Effector memory CD4-positive, alpha-beta T cell (primary cell): ENCODE measurements at regions not wholly inside any gene's neighbourhood (a gene's known extent, or its start where the extent isn't known, plus 50 kb on each side); places are given as distances from the start of the nearest gene placed in this dataset.

Source experiments
- DNase-seq, 3 donors: peaks; one replicate each; pipeline ENCODE4 v3.0.0-alpha.2; 2020
- H3K27ac ChIP-seq: 2 replicates; pipeline ENCODE4 v1.7.0; 2013; ENCODE audit warnings: mild to moderate bottlenecking, low read length, moderate library complexity; ENCODE audit not compliant: insufficient read depth, poor library complexity, severe bottlenecking
- H3K27me3 ChIP-seq: replicated peaks from 2 replicates; pipeline ENCODE4 v1.7.0; 2013; ENCODE audit warnings: mild to moderate bottlenecking, low read length; ENCODE audit not compliant: insufficient read depth, control insufficient read depth, poor library complexity, severe bottlenecking
- H3K36me3 ChIP-seq: 2 replicates; pipeline ENCODE4 v1.7.0; 2013; ENCODE audit warnings: mild to moderate bottlenecking, low read length, moderate library complexity; ENCODE audit not compliant: control insufficient read depth, insufficient read depth
- H3K4me1 ChIP-seq: 2 replicates; pipeline ENCODE4 v1.7.0; 2013; ENCODE audit warnings: low read length, mild to moderate bottlenecking; ENCODE audit not compliant: control insufficient read depth, insufficient read depth, poor library complexity, severe bottlenecking
- H3K4me3 ChIP-seq: 2 replicates; pipeline ENCODE4 v1.7.0; 2013; ENCODE audit warnings: low read length, low read depth, mild to moderate bottlenecking; ENCODE audit not compliant: insufficient read depth, poor library complexity, severe bottlenecking
- H3K9me3 ChIP-seq: 2 replicates; pipeline ENCODE4 v1.7.0; 2013; ENCODE audit warnings: mild to moderate bottlenecking, low read length, moderate library complexity; ENCODE audit not compliant: control insufficient read depth

DNA sequence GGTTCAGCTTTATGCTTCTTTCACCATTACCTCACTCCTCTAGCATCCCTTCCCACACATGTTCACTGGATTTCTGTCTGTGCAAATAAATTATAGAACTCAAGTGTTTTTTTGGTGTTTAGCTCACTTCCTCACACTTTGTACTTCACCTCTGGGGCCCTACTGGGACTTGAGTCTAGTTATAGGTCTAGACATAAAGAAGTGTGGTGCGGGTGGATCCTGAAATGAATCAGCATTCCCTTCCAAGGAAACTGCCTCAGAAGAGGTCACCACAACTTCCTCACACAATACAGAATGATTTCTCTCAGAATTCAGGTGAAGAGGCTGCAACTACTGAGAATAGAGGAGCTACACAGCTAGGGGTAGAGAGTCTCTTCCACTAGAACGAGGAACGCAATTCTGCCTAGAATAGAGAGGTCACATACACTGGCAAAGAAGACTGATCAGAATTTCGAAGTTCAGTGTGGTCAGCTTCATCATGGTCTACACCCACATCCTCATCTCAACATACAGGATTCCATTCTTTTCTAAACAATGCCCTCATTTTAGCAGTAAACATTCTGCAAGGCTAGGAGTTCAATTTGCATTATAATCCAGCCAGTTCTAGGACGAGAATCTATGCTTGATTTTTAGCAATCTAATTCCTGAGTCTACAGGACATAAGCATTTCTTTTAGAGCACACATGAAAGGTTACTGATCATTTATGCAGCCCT, 938.7 kb upstream of the PHF14 start:
- no peaks in the 10 kb centered on the region for H3K4me1 ChIP-seq
- no peak overlapping the region for H3K27ac ChIP-seq
- DNase-seq: no peak
- H3K27me3 ChIP-seq: no peaks in the 10 kb centered on the region
- H3K4me3 ChIP-seq: no peak overlapping the region
- H3K9me3 ChIP-seq: no peaks in the 10 kb centered on the region
- no peaks in the 10 kb centered on the region for H3K36me3 ChIP-seq

DNA sequence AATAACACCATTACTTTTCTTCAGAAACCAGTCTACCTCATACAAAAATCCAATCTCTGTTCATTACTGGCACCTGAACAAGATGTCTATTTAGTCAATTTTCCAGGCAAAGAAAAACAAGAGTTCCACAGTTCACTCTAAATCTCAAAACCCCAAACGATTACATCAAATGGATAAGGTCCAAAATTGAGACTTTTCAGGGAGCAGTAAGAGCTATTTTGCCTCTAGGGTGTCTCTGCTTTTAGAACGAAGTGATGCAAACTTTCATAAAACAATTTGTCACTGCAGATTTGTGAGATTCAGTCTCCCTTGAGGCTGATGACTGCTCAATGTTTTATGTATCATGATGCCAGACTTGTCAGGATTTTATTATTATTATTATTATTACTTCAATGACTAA, 937.0 kb upstream of the PHF14 start:
- Histone ChIP-seq H3K36me3 (no peaks in the 10 kb centered on the region), H3K27me3 (no peaks in the 10 kb centered on the region), H3K9me3 (no peaks in the 10 kb centered on the region), H3K4me3 (no peak overlapping the region), H3K4me1 (no peaks in the 10 kb centered on the region), H3K27ac (no peak overlapping the region)
- DNase-seq: no peak

DNA sequence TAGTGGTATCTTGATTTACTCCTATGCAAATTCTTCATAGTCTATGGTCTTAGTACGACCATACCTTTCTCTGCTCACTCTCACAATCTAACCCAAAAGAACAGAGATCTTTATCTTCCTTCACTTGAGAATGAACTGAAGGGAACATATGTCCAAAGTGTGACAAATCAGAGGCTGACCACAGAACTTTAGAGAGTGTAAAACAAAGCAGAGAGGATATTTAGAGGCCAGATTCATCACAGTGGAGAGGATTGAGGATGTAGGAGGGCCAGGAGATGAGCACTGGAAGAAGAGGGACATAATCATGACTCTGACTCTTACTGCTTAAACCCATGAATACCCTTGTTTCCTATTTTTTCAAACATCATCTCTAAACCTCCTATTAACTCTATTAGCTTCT, 935.3 kb upstream of the PHF14 start:
- no peaks in the 10 kb centered on the region for H3K27me3 ChIP-seq
- no peak overlapping the region for H3K27ac ChIP-seq
- H3K36me3 ChIP-seq: no peaks in the 10 kb centered on the region
- no peaks in the 10 kb centered on the region for H3K9me3 ChIP-seq
- no peak overlapping the region for H3K4me3 ChIP-seq
- DNase-seq: no peak
- H3K4me1 ChIP-seq: no peaks in the 10 kb centered on the region

DNA sequence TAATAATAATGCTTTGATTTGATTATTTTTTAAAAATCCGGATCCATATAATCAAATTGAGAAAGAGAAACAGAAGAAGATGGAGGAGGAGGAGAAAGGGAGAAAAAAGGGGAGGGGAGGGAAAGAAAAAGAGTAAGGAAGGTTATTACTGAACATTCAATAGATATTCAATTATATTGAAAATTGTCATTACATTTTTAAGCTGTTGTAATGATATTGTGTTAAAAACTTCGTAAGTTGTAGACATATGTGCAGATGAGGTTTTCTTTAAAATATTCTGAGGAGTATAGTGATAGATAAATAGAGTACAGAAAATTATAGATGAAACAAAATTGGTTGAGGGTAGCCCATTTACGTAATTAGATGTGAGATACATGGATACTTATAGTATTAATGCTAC, 933.0 kb upstream of the PHF14 start:
- no peaks in the 10 kb centered on the region for H3K4me1 ChIP-seq
- H3K4me3 ChIP-seq: no peak overlapping the region
- no peak for DNase-seq
- H3K36me3 ChIP-seq: no peaks in the 10 kb centered on the region
- H3K9me3 ChIP-seq: no peaks in the 10 kb centered on the region
- H3K27me3 ChIP-seq: no peaks in the 10 kb centered on the region
- no peak overlapping the region for H3K27ac ChIP-seq

DNA sequence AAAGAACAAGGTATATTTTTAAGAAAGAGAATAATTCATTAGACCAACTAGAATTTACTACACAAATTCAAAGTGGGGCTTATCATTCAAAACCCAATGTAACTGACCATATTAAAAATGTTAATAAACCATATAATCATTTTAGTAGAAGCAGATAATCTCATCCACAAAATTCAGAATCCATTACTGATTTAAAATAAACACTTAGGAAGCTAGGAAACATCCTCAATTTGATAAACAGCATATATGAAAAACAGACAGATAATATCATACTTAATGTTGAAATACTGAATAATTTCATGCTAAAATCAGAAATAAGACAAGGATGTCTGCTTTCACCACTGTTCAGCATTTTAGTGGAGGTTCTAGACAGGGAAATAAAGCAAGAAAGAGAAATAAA, 902.8 kb upstream of the PHF14 start:
- Histone ChIP-seq H3K27me3 (no peaks in the 10 kb centered on the region), H3K27ac (no peak overlapping the region), H3K9me3 (no peaks in the 10 kb centered on the region), H3K4me1 (no peaks in the 10 kb centered on the region), H3K4me3 (no peak overlapping the region), H3K36me3 (no peaks in the 10 kb centered on the region)
- no peak for DNase-seq

DNA sequence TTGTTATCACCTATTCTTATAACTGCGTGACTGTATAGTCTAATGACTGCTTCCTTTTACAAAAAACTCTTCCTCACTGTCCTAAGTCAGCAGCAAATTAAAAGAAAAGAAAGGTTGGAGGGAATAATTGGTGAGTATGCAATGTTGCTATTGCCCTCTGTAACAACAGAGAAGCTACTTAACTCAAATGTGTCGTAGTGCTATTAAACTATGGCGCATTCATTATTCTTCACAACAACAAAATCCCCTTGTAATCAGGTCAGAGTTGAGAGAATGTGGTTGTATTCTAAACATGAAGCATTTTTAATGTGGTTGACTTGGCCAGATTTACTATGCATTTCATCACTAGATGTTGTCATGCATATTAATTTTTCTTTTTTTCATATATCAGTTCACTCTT, 897.8 kb upstream of the PHF14 start:
- Histone ChIP-seq H3K36me3 (no peaks in the 10 kb centered on the region), H3K27me3 (no peaks in the 10 kb centered on the region), H3K27ac (no peak overlapping the region), H3K4me3 (no peak overlapping the region), H3K9me3 (no peaks in the 10 kb centered on the region), H3K4me1 (no peaks in the 10 kb centered on the region)
- DNase-seq: no peak

DNA sequence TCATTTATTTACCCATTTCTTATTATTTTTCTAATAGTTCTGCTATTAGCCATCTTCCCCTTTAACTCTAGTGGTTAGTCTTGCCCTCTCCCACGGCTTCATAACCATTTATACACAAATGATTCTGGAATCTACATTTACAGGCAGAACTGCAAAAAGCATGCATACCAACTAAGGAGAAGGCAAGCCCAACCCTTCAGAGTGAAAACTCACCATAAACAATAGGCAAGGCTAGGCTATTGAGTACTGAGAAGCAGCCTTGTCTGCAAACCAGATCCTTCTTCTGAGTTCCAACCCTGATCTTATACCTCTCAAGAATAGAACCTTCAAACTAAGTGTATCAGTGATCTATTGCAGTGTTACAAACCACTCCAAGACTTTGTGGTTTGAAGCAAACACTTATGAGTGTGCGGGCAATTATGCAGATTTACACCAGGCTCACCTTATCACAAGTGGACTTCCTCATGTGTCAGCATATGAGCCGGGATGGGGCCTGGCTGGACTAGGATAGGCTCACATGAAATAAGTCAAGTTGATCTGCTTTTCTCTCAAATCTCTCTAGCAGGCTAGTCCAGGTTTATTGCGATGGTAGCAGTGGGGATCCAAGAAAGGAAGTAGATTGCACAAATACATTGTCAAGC, 896.9 kb upstream of the PHF14 start:
- DNase-seq: no peak
- Histone ChIP-seq H3K9me3 (no peaks in the 10 kb centered on the region), H3K27me3 (no peaks in the 10 kb centered on the region), H3K27ac (no peak overlapping the region), H3K4me3 (no peak overlapping the region), H3K36me3 (no peaks in the 10 kb centered on the region), H3K4me1 (no peaks in the 10 kb centered on the region)

DNA sequence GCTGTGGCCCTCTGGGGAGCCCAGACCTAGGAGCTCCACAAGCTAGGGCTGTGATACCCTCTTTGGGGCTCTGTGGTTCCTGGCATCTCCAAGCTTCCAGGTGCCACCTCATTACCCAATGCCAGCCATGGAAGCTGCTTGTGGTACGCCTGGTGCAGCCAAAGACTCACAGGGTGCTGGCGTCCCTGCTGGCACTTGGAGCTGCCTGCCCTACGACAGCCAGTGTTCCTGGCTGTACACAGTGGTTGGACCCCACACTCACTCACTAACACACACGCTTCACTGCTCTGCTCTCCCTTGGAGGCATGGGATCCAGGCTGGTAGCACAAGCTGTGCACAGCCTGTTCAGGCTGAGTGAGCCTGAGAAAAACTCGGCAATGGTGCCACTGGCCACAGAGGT, 894.1 kb upstream of the PHF14 start:
- DNase-seq: no peak
- Histone ChIP-seq H3K36me3 (no peaks in the 10 kb centered on the region), H3K27ac (no peak overlapping the region), H3K4me3 (no peak overlapping the region), H3K27me3 (no peaks in the 10 kb centered on the region), H3K4me1 (no peaks in the 10 kb centered on the region), H3K9me3 (no peaks in the 10 kb centered on the region)

DNA sequence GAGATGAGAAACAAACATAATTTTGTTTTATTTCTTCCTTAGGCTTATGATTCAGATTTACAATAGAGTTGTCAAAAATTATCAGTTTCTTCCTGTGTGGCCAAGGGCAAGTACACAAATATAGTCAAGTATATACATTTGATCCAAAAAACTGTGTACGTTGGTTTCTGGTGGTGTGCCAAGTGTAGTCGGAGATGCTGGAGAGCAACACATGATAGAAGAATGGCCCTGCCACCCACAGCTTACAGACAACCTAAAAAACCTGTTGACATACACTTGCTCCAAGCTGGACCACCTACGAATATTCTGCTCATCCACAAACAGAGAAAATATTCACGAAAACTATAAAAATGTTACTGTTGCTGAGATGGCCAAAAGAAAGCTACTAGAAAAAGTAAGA, 890.8 kb upstream of the PHF14 start:
- no peak overlapping the region for H3K27ac ChIP-seq
- no peaks in the 10 kb centered on the region for H3K27me3 ChIP-seq
- no peaks in the 10 kb centered on the region for H3K36me3 ChIP-seq
- no peak for DNase-seq
- no peak overlapping the region for H3K4me3 ChIP-seq
- H3K4me1 ChIP-seq: no peaks in the 10 kb centered on the region
- no peaks in the 10 kb centered on the region for H3K9me3 ChIP-seq

DNA sequence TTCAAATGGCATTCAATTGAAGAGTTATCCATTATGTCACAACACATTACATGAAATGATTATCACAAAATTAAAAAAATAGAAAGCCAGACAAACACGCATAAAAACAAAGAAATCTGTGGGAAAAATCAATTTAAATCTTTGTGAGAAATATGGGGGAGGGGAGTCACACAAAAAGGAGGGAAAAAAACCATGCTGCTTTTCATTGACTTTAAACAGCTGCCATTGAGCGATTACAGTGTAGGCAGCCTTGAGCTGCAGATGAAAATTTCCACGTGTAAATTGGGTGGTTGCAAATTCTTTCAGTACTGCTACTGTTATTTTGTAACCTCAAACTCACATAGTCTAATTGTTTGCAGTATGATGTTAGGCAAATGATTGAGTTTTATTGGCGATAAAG, 889.9 kb upstream of the PHF14 start:
- no peaks in the 10 kb centered on the region for H3K9me3 ChIP-seq

More for the DNA sequence above, 889.9 kb upstream of the PHF14 start:
- Histone ChIP-seq H3K36me3 (no peaks in the 10 kb centered on the region), H3K27ac (no peak overlapping the region), H3K27me3 (no peaks in the 10 kb centered on the region), H3K4me3 (no peak overlapping the region), H3K4me1 (no peaks in the 10 kb centered on the region)
- DNase-seq: no peak
